Activated CD8-positive, alpha-beta T cell treated with anti-CD3 and anti-CD28 coated beads for 36 hours (primary cell): ENCODE measurements at regions not wholly inside any gene's neighbourhood (a gene's known extent, or its start where the extent isn't known, plus 50 kb on each side); places are given as distances from the start of the nearest gene placed in this dataset.

Experiments used
- ATAC-seq: fragments of 200-7000 bp; cut with Tn5 transposase; one replicate; pipeline ENCODE4 v1.10.0; 2021; ENCODE audit warnings: mild to moderate bottlenecking, moderate library complexity
- CTCF ChIA-PET: fragments of 350-600 bp; sonication (Branson Sonifier 250); formaldehyde crosslinking; loops from one replicate; lab custom pipeline; 2021; ENCODE audit warnings: antibody characterized with exemption; lab: Charles Lee
- POLR2A ChIA-PET: fragments of 350-600 bp; sonication (Branson Sonifier 250); formaldehyde crosslinking; loops from one replicate; lab custom pipeline; 2021; ENCODE audit warnings: antibody characterized with exemption; lab: Charles Lee
- DNase-seq: peaks from one replicate; pipeline ENCODE4 v3.0.0-alpha.2; 2020
- H3K27ac Mint-ChIP-seq: one replicate; pipeline ENCODE4 v1.8.0; 2021; ENCODE audit warnings: mild to moderate bottlenecking, mixed read lengths
- H3K27me3 Mint-ChIP-seq: one replicate; pipeline ENCODE4 v1.8.0; 2021; ENCODE audit warnings: mixed read lengths
- H3K36me3 Mint-ChIP-seq: one replicate; pipeline ENCODE4 v1.8.0; 2021; ENCODE audit warnings: low read depth, mixed read lengths
- H3K4me1 Mint-ChIP-seq: one replicate; pipeline ENCODE4 v1.8.0; 2021; ENCODE audit warnings: low read depth, mixed read lengths
- H3K4me3 Mint-ChIP-seq: one replicate; pipeline ENCODE4 v1.8.0; 2021; ENCODE audit warnings: mild to moderate bottlenecking, moderate library complexity, mixed read lengths
- H3K9me3 Mint-ChIP-seq: one replicate; pipeline ENCODE4 v1.8.0; 2021; ENCODE audit warnings: mixed read lengths
- CTCF ChIP-seq: fragments of 200-600 bp; IDR thresholded peaks from one replicate; pipeline ENCODE4 v1.8.0; 2022; ENCODE audit warnings: antibody characterized with exemption, mild to moderate bottlenecking
- intact Hi-C: fragments of 100-400 bp; cut with micrococcal nuclease; formaldehyde crosslinking; loops from one replicate; pipeline ENCODE4 v1.10.0; 2022

- DNase-seq: no peak
- no peak for TF ChIP-seq CTCF
- Mint-ChIP-seq H3K4me1 (peaks cover 9% of the 10 kb centered on the region), H3K36me3 (no peaks in the 10 kb centered on the region), H3K9me3 (no peaks in the 10 kb centered on the region), H3K27ac (no peak overlapping the region), H3K4me3 (no peak overlapping the region), H3K27me3 (peaks cover 9% of the 10 kb centered on the region)
- POLR2A ChIA-PET: no interaction called here
- CTCF ChIA-PET: no interaction called here
- ATAC-seq: no peak
- intact Hi-C loops: no loop called here
Observed at GRCh38 chr15:69648775-69649735, 196.4 kb downstream of the RPLP1 start.

GRCh38 chr15:69652293-69652692 lies 199.7 kb downstream of the RPLP1 start:
- POLR2A ChIA-PET: interaction anchor here (0.8 kb wide), 1 partner anchor 14 kb away, joined by 3 read pairs; no protein-coding TSS in a partner anchor
- no peak overlapping the region for H3K4me3 Mint-ChIP-seq
- no peak overlapping the region for H3K27ac Mint-ChIP-seq
- peaks cover 9% of the 10 kb centered on the region for H3K27me3 Mint-ChIP-seq
- no peak for DNase-seq
- CTCF ChIA-PET: interaction anchor here (0.9 to 1.5 kb wide), 3 partner anchors 11 to 174 kb away, joined by 3 read pairs; no protein-coding TSS in a partner anchor
- ATAC-seq: no peak
- intact Hi-C loops: no loop called here
- H3K36me3 Mint-ChIP-seq: no peaks in the 10 kb centered on the region
- peaks cover 9% of the 10 kb centered on the region for H3K4me1 Mint-ChIP-seq
- no peak for TF ChIP-seq CTCF
- no peaks in the 10 kb centered on the region for H3K9me3 Mint-ChIP-seq

- DNase-seq (no peak), ATAC-seq (no peak)
- POLR2A ChIA-PET: interaction anchor here (0.8 kb wide), 1 partner anchor 14 kb away, joined by 3 read pairs; no protein-coding TSS in a partner anchor
- H3K27me3 Mint-ChIP-seq: peaks cover 9% of the 10 kb centered on the region
- no peak overlapping the region for H3K4me3 Mint-ChIP-seq
- H3K4me1 Mint-ChIP-seq: peaks cover 9% of the 10 kb centered on the region
- no peaks in the 10 kb centered on the region for H3K9me3 Mint-ChIP-seq
- H3K27ac Mint-ChIP-seq: no peak overlapping the region
- CTCF ChIA-PET: interaction anchor here (0.9 to 1.5 kb wide), 3 partner anchors 11 to 175 kb away, joined by 3 read pairs; no protein-coding TSS in a partner anchor
- TF ChIP-seq CTCF: no peak
- H3K36me3 Mint-ChIP-seq: no peaks in the 10 kb centered on the region
- intact Hi-C loops: no loop called here
Observed at GRCh38 chr15:69652751-69653305, 200.2 kb downstream of the RPLP1 start.

GRCh38 chr15:69653306-69653705 lies 200.7 kb downstream of the RPLP1 start:
- intact Hi-C loops: no loop called here
- H3K4me1 Mint-ChIP-seq: peaks cover 9% of the 10 kb centered on the region
- DNase-seq (no peak), ATAC-seq (no peak)
- no peak overlapping the region for H3K27ac Mint-ChIP-seq
- H3K9me3 Mint-ChIP-seq: no peaks in the 10 kb centered on the region
- H3K27me3 Mint-ChIP-seq: peaks cover 11% of the 10 kb centered on the region
- no peaks in the 10 kb centered on the region for H3K36me3 Mint-ChIP-seq
- TF ChIP-seq CTCF: no peak
- H3K4me3 Mint-ChIP-seq: no peak overlapping the region
- CTCF ChIA-PET: interaction anchor here (1.1 to 1.5 kb wide), 2 partner anchors 175 to 835 kb away, joined by 3 read pairs; no protein-coding TSS in a partner anchor
- POLR2A ChIA-PET: no interaction called here
